Heart right ventricle (tissue), 16 donors: ENCODE measurements at regions not wholly inside any gene's neighbourhood (a gene's known extent, or its start where the extent isn't known, plus 50 kb on each side); places are given as distances from the start of the nearest gene placed in this dataset.

Experiments
- ATAC-seq, 8 donors: fragments of 200-7000 bp; cut with Tn5 transposase; one replicate each; pipeline ENCODE4 v1.9.1; 2020; ENCODE audit warnings: mild to moderate bottlenecking in 8 of 8, moderate library complexity in 8 of 8, moderate number of reproducible peaks in 1 of 8
- DNase-seq, 2 donors: peaks; one replicate each; pipeline ENCODE4 v3.0.0-alpha.2; 2020
- H3K27ac ChIP-seq, 10 donors: fragments of 200-600 bp; sonication (generic) in 2 of 10; one replicate each; pipeline versions ENCODE4 v1.5.0 to v1.8.0; 2020 to 2022; ENCODE audit warnings: mild to moderate bottlenecking in 3 of 10
- H3K27me3 ChIP-seq, 7 donors: fragments of 200-600 bp; one replicate each; pipeline ENCODE4 v1.8.0; 2021 to 2022; ENCODE audit warnings: mild to moderate bottlenecking in 2 of 7
- H3K36me3 ChIP-seq, 9 donors: fragments of 200-600 bp; sonication (generic) in 1 of 9; one replicate each; pipeline versions ENCODE4 v1.5.0 to v1.8.0; 2020 to 2022; ENCODE audit warnings: mild to moderate bottlenecking in 2 of 9
- H3K4me1 ChIP-seq, 9 donors: fragments of 200-600 bp; sonication (generic) in 1 of 9; one replicate each; pipeline versions ENCODE4 v1.5.0 to v1.8.0; 2020 to 2022; ENCODE audit warnings: mild to moderate bottlenecking in 4 of 9
- H3K4me3 ChIP-seq, 10 donors: fragments of 200-600 bp; sonication (generic) in 2 of 10; one replicate each; pipeline versions ENCODE4 v1.5.0 to v1.8.0; 2020 to 2022; ENCODE audit warnings: mild to moderate bottlenecking in 7 of 10, moderate library complexity in 2 of 10
- H3K9me3 ChIP-seq, 11 donors: fragments of 200-600 bp in 10 of 11; sonication (generic) in 2 of 11; one replicate each; pipeline versions ENCODE4 v1.5.0 to v1.8.0; 2013 to 2022; ENCODE audit warnings: mild to moderate bottlenecking in 2 of 11, control low read depth in 1 of 11, moderate library complexity in 1 of 11
- WGBS, 2 donors: extraction: QIAGEN DNeasy Blood & Tissue Kit; methylation state at CpG; one replicate each; pipeline ENCODE4 v1.1.7; 2013; ENCODE audit warnings: inconsistent platforms in 1 of 2; 5-methylcytosine and 5-hydroxymethylcytosine counted together
- intact Hi-C, 10 donors: fragments of 100-400 bp; cut with DNase I; formaldehyde crosslinking; loops; one replicate each; pipeline versions ENCODE4 v1.11.1 to v1.14.2; 2022
- TF ChIP-seq, protein P1 (sequence below), 9 donors: fragments of 200-600 bp; sonication (generic) in 2 of 9; IDR thresholded peaks; one replicate each; pipeline versions ENCODE4 v1.5.0 to v1.8.0; 2021 to 2022; ENCODE audit warnings: antibody characterized with exemption in 9 of 9, mild to moderate bottlenecking in 5 of 9, moderate library complexity in 1 of 9
- donor health status: Arrhythmogenic right ventricular cardiomyopathy.
- donor health status: ischemic (EF 13 %, LVEDD 7.1; RV severe dilation, severe dysfunction).
- donor health status: healthy with polysubstance abuse.
- donor health status: DM: no; HTN: yes; CAD: no.
- donor health status: DM: no; HTN: no; CAD: no.
- donor health status: ischemic (EF 25% LVEDD 6.9; RV normal size, moderate dysfunction).
- donor health status: ischemic (EF 25% LVEDD 5.7; RV mildly dilated, moderate dysfunction).
- donor health status: healthy.
- donor health status: DM: yes; HTN: yes; CAD: no.
- donor health status: Ischemic cardiomyopathy.
- donor health status: ischemic (EF 35%, LVEDD 5.7; RV mildly dilated, moderate dysfunction).
- donor health status: nonischemic (EF 11% LVEDD 7.7; RV severe dilation, severe dysfunction).
- donor health status: DM: yes; HTN: yes; CAD: no.
- donor health status: PGD.
- donor health status: ischemic (EF 29% LVEDD 5.4; RV normal size, mild dysfunction).
- donor health status: nonischemic (EF 23%, LVEDD 6.1; RV moderate dilation, normal function).

GRCh38 chr6:40162074-40162473 lies 227.8 kb upstream of the MOCS1 start:
- Histone ChIP-seq H3K27me3 (peaks cover 0 to 7% (median 3%) of the 10 kb centered on the region in 7 donors), H3K4me3 (no peak overlapping the region), H3K36me3 (no peaks in the 10 kb centered on the region), H3K9me3 (peaks cover 0 to 5% (median 0%) of the 10 kb centered on the region in 11 donors), H3K4me1 (no peaks in the 10 kb centered on the region), H3K27ac (no peak overlapping the region)
- WGBS, 2 donors, result 74% methylated on average over 5 of the region's 5 CpGs
- intact Hi-C loops, result no loop called here
- no peak for ATAC-seq
- no peak for DNase-seq
- TF ChIP-seq, protein P1, sequence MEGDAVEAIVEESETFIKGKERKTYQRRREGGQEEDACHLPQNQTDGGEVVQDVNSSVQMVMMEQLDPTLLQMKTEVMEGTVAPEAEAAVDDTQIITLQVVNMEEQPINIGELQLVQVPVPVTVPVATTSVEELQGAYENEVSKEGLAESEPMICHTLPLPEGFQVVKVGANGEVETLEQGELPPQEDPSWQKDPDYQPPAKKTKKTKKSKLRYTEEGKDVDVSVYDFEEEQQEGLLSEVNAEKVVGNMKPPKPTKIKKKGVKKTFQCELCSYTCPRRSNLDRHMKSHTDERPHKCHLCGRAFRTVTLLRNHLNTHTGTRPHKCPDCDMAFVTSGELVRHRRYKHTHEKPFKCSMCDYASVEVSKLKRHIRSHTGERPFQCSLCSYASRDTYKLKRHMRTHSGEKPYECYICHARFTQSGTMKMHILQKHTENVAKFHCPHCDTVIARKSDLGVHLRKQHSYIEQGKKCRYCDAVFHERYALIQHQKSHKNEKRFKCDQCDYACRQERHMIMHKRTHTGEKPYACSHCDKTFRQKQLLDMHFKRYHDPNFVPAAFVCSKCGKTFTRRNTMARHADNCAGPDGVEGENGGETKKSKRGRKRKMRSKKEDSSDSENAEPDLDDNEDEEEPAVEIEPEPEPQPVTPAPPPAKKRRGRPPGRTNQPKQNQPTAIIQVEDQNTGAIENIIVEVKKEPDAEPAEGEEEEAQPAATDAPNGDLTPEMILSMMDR (IDR thresholded peaks at IDR 0.05), result no peak

DNA sequence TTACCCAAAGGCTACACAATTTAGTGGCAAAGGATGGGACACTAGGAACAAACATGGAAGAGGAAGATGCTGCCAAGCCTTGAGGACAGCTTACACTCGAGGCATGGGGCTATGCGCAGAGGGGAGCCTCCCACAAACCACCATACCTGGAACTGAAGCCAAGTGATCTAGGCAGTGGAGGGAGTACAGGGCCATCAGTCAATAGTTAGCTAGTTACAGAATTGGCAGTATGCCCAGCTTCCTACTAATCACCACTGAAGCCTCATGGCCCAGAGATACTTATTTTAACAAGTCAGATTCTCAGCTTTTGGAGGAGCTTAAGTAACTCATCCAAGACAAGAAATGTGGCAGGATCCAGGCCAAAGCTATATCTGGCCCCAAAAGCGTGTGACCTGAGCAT lies 226.6 kb upstream of the MOCS1 start:
- DNase-seq (no peak), ATAC-seq (no peak)
- H3K9me3 ChIP-seq, result peaks cover 0 to 5% (median 0%) of the 10 kb centered on the region in 11 donors
- 60 to 67% methylated on average over 3 of the region's 3 CpGs for WGBS, 2 donors
- no peaks in the 10 kb centered on the region for H3K36me3 ChIP-seq
- TF ChIP-seq, protein P1 (IDR thresholded peaks at IDR 0.05), result no peak
- H3K27ac ChIP-seq, result no peak overlapping the region
- H3K4me3 ChIP-seq, result no peak overlapping the region
- intact Hi-C loops, result no loop called here
- no peaks in the 10 kb centered on the region for H3K4me1 ChIP-seq
- peaks cover 0 to 8% (median 4%) of the 10 kb centered on the region in 7 donors for H3K27me3 ChIP-seq

DNA sequence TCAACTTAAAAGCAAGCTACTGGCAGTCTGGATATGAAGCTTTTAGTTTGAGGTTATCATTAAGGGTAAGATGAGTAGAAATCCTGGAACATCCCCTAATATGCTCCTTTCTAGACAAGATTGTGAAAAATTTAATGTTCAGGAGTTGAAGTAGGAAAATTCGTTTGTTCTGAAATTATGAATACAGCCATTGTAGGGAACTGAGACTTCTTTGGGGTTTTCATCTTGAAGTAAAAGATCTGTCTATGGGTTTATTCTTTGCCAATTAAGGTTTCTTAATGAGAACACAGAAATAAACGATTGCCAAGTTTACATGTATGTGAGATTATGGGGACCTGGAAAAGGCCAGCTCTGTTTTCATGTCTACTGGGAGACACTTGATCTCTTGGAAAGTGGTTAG lies 225.6 kb upstream of the MOCS1 start:
- ATAC-seq, result no peak
- DNase-seq, result no peak
- Histone ChIP-seq H3K36me3 (no peaks in the 10 kb centered on the region), H3K4me3 (no peak overlapping the region), H3K9me3 (peaks cover 0 to 5% (median 0%) of the 10 kb centered on the region in 11 donors), H3K27me3 (peaks cover 0 to 9% (median 4%) of the 10 kb centered on the region in 7 donors), H3K27ac (no peak overlapping the region), H3K4me1 (no peaks in the 10 kb centered on the region)
- 67 to 70% methylated on average over 2 of the region's 2 CpGs for WGBS, 2 donors
- intact Hi-C loops, result no loop called here
- TF ChIP-seq, protein P1 (IDR thresholded peaks at IDR 0.05), result no peak

- Histone ChIP-seq H3K4me3 (no peak overlapping the region), H3K27ac (no peak overlapping the region), H3K9me3 (peaks cover 0 to 3% (median 0%) of the 10 kb centered on the region in 11 donors), H3K36me3 (no peaks in the 10 kb centered on the region), H3K4me1 (no peaks in the 10 kb centered on the region), H3K27me3 (peaks cover 0 to 28% (median 5%) of the 10 kb centered on the region in 7 donors)
- intact Hi-C loops, result no loop called here
- DNase-seq (no peak), ATAC-seq (no peak)
- 80 to 82% methylated on average over 9 of the region's 9 CpGs for WGBS, 2 donors
- TF ChIP-seq, protein P1 (IDR thresholded peaks at IDR 0.05), result no peak
Observed at GRCh38 chr6:40152701-40153436, 218.6 kb upstream of the MOCS1 start.
